Heart right ventricle (tissue), 16 donors: ENCODE measurements at regions not wholly inside any gene's neighbourhood (a gene's known extent, or its start where the extent isn't known, plus 50 kb on each side); places are given as distances from the start of the nearest gene placed in this dataset.

Experiments
- ATAC-seq, 8 donors: fragments of 200-7000 bp; cut with Tn5 transposase; one replicate each; pipeline ENCODE4 v1.9.1; 2020; ENCODE audit warnings: mild to moderate bottlenecking in 8 of 8, moderate library complexity in 8 of 8, moderate number of reproducible peaks in 1 of 8
- DNase-seq, 2 donors: peaks; one replicate each; pipeline ENCODE4 v3.0.0-alpha.2; 2020
- H3K27ac ChIP-seq, 10 donors: fragments of 200-600 bp; sonication (generic) in 2 of 10; one replicate each; pipeline versions ENCODE4 v1.5.0 to v1.8.0; 2020 to 2022; ENCODE audit warnings: mild to moderate bottlenecking in 3 of 10
- H3K27me3 ChIP-seq, 7 donors: fragments of 200-600 bp; one replicate each; pipeline ENCODE4 v1.8.0; 2021 to 2022; ENCODE audit warnings: mild to moderate bottlenecking in 2 of 7
- H3K36me3 ChIP-seq, 9 donors: fragments of 200-600 bp; sonication (generic) in 1 of 9; one replicate each; pipeline versions ENCODE4 v1.5.0 to v1.8.0; 2020 to 2022; ENCODE audit warnings: mild to moderate bottlenecking in 2 of 9
- H3K4me1 ChIP-seq, 9 donors: fragments of 200-600 bp; sonication (generic) in 1 of 9; one replicate each; pipeline versions ENCODE4 v1.5.0 to v1.8.0; 2020 to 2022; ENCODE audit warnings: mild to moderate bottlenecking in 4 of 9
- H3K4me3 ChIP-seq, 10 donors: fragments of 200-600 bp; sonication (generic) in 2 of 10; one replicate each; pipeline versions ENCODE4 v1.5.0 to v1.8.0; 2020 to 2022; ENCODE audit warnings: mild to moderate bottlenecking in 7 of 10, moderate library complexity in 2 of 10
- H3K9me3 ChIP-seq, 11 donors: fragments of 200-600 bp in 10 of 11; sonication (generic) in 2 of 11; one replicate each; pipeline versions ENCODE4 v1.5.0 to v1.8.0; 2013 to 2022; ENCODE audit warnings: mild to moderate bottlenecking in 2 of 11, control low read depth in 1 of 11, moderate library complexity in 1 of 11
- WGBS, 2 donors: extraction: QIAGEN DNeasy Blood & Tissue Kit; methylation state at CpG; one replicate each; pipeline ENCODE4 v1.1.7; 2013; ENCODE audit warnings: inconsistent platforms in 1 of 2; 5-methylcytosine and 5-hydroxymethylcytosine counted together
- intact Hi-C, 10 donors: fragments of 100-400 bp; cut with DNase I; formaldehyde crosslinking; loops; one replicate each; pipeline versions ENCODE4 v1.11.1 to v1.14.2; 2022
- TF ChIP-seq, protein P1 (sequence below), 9 donors: fragments of 200-600 bp; sonication (generic) in 2 of 9; IDR thresholded peaks; one replicate each; pipeline versions ENCODE4 v1.5.0 to v1.8.0; 2021 to 2022; ENCODE audit warnings: antibody characterized with exemption in 9 of 9, mild to moderate bottlenecking in 5 of 9, moderate library complexity in 1 of 9
- donor health status: Arrhythmogenic right ventricular cardiomyopathy.
- donor health status: ischemic (EF 13 %, LVEDD 7.1; RV severe dilation, severe dysfunction).
- donor health status: healthy with polysubstance abuse.
- donor health status: DM: no; HTN: yes; CAD: no.
- donor health status: DM: no; HTN: no; CAD: no.
- donor health status: ischemic (EF 25% LVEDD 6.9; RV normal size, moderate dysfunction).
- donor health status: ischemic (EF 25% LVEDD 5.7; RV mildly dilated, moderate dysfunction).
- donor health status: healthy.
- donor health status: DM: yes; HTN: yes; CAD: no.
- donor health status: Ischemic cardiomyopathy.
- donor health status: ischemic (EF 35%, LVEDD 5.7; RV mildly dilated, moderate dysfunction).
- donor health status: nonischemic (EF 11% LVEDD 7.7; RV severe dilation, severe dysfunction).
- donor health status: DM: yes; HTN: yes; CAD: no.
- donor health status: PGD.
- donor health status: ischemic (EF 29% LVEDD 5.4; RV normal size, mild dysfunction).
- donor health status: nonischemic (EF 23%, LVEDD 6.1; RV moderate dilation, normal function).

DNA sequence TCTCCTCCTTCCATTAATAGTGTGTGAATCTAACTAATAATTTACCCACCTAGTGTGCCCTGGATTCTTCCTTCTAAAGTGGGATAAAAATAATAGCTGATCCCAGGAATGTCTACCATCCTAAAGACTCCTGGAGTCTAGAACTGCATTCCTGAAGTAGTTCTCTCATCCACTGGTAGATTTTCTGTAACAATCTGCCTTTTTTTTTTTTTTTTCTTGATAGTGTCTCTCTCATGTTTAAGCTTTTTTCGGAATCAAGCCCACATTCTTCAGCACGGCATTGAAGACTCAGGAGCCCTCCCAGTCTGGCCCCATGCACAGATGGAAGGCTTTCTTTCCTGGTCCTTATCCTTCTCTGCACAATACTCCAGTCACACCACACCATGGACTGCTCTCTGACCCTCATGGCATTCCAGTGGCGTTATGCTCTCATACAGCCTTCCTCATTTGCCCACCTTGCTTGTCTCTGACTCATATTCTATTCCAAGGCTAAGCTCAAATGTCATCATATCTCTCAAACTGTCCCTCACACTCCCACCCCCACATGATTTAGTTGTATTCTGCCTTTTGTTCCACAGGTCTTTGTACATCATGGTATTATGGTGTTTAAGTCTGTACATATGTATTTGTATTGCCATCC is 68.7 kb upstream of the FRY start:
- 74 to 77% methylated on average over 3 of the region's 3 CpGs for WGBS, 2 donors
- ATAC-seq (peak in 4 of 8 donors; percentile 53 to 73 (median 60)), DNase-seq (no peak)
- Histone ChIP-seq H3K4me3 (no peak overlapping the region), H3K9me3 (peaks cover 0 to 8% (median 0%) of the 10 kb centered on the region in 11 donors), H3K4me1 (peaks cover 0 to 42% (median 25%) of the 10 kb centered on the region in 9 donors), H3K36me3 (peaks cover 0 to 9% (median 0%) of the 10 kb centered on the region in 9 donors), H3K27me3 (no peaks in the 10 kb centered on the region), H3K27ac (no peak overlapping the region)
- intact Hi-C loops, result no loop called here
- TF ChIP-seq, protein P1, sequence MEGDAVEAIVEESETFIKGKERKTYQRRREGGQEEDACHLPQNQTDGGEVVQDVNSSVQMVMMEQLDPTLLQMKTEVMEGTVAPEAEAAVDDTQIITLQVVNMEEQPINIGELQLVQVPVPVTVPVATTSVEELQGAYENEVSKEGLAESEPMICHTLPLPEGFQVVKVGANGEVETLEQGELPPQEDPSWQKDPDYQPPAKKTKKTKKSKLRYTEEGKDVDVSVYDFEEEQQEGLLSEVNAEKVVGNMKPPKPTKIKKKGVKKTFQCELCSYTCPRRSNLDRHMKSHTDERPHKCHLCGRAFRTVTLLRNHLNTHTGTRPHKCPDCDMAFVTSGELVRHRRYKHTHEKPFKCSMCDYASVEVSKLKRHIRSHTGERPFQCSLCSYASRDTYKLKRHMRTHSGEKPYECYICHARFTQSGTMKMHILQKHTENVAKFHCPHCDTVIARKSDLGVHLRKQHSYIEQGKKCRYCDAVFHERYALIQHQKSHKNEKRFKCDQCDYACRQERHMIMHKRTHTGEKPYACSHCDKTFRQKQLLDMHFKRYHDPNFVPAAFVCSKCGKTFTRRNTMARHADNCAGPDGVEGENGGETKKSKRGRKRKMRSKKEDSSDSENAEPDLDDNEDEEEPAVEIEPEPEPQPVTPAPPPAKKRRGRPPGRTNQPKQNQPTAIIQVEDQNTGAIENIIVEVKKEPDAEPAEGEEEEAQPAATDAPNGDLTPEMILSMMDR (IDR thresholded peaks at IDR 0.05), result no peak

DNA sequence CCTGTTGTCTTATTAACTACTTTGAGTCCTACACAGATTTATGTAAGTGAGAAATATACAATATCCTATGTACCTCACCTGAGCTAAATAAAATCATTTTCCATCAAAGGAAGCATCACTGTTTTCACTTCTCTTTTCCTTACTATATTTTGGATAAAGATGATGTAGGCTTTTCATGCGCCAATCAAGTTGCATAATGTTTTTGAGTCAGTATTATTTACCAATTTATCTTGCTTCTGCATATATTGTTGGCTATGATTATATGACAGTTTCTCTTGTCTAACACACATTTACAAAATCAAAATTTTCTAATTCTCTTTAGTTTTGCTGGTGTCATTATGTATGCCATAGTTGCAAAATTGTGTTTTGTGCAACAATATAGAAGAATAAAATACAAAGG is 67.9 kb upstream of the FRY start:
- WGBS, 2 donors, result 93 to 96% methylated on average over 1 of the region's 1 CpG
- intact Hi-C loops, result no loop called here

DNA sequence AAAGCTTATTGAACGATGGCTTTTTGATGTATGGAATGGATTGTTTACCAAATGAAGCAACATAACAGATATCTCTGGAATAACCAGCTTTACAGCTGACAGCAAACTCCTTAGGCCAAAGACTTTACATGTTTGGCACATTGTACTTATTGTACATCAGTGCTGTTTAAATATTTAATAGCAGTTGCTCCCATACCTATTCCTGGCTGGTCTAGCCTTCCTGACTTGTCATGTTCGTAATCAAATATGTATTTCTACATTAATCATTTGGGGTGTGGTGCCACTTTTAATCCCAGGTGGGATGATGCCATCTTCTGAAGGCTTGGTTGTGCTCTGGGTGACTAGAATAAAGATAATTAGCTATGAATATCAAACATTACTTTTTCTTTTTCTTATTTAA is 67.4 kb upstream of the FRY start:
- intact Hi-C loops, result no loop called here

More for the DNA sequence above, 67.9 kb upstream of the FRY start:
- ATAC-seq (no peak), DNase-seq (no peak)
- Histone ChIP-seq H3K4me1 (peaks cover 0 to 50% (median 33%) of the 10 kb centered on the region in 9 donors), H3K9me3 (peaks cover 0 to 5% (median 0%) of the 10 kb centered on the region in 11 donors), H3K36me3 (peaks cover 0 to 9% (median 0%) of the 10 kb centered on the region in 9 donors), H3K27ac (no peak overlapping the region), H3K27me3 (no peaks in the 10 kb centered on the region), H3K4me3 (no peak overlapping the region)
- TF ChIP-seq, protein P1 (IDR thresholded peaks at IDR 0.05), result no peak

DNA sequence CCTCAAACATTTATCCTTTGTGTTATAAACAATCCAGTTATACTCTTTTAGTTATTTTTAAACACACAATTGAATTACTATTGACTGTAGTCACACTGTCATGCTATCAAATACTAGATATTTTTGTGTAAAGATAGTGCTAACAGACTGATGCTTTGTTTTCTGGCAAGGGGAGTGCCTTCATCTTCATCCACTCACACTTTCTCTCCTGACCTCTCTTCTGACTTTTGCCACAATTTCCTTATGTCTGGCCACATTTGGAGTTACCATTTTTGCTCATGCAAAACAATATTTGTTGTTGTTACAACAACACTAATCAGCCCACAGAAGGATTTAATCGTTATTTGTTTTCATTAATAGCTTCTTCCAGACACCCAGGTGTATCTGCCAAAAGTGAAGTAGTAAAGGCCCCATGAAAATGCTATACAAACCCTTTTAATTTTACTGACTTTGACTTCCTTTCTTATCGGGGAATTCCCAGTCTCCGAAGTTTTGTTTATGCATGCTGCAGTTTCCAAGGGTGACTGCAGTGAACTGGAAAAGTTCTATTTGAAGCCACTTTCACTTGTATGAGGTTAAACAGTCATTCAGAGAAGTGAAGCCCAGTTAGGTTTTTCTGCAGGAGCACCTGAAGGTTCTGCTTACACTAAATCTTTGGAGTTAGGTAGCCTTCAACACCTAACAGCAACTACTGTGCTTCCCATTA is 66.1 kb upstream of the FRY start:
- H3K9me3 ChIP-seq, result peaks cover 0 to 5% (median 0%) of the 10 kb centered on the region in 11 donors
- H3K4me1 ChIP-seq, result peaks cover 0 to 67% (median 50%) of the 10 kb centered on the region in 9 donors
- 17 to 22% methylated on average over 3 of the region's 3 CpGs for WGBS, 2 donors
- no peaks in the 10 kb centered on the region for H3K27me3 ChIP-seq
- TF ChIP-seq, protein P1 (IDR thresholded peaks at IDR 0.05), result no peak
- DNase-seq (no peak), ATAC-seq (peak in 5 of 8 donors; percentile 48 to 60 (median 51))
- H3K4me3 ChIP-seq, result no peak overlapping the region
- no peaks in the 10 kb centered on the region for H3K36me3 ChIP-seq
- intact Hi-C loops, result loop anchor here in 1 of 10 donors (5.0 kb wide), 1 partner anchor 53 kb away; no protein-coding TSS in a partner anchor
- H3K27ac ChIP-seq, result peak overlapping the region in 4 of 10 donors; percentile 19 to 43 (median 36)

More for the DNA sequence above, 67.4 kb upstream of the FRY start:
- Histone ChIP-seq H3K27me3 (no peaks in the 10 kb centered on the region), H3K27ac (no peak overlapping the region), H3K4me3 (no peak overlapping the region), H3K9me3 (peaks cover 0 to 5% (median 0%) of the 10 kb centered on the region in 11 donors), H3K36me3 (peaks cover 0 to 8% (median 0%) of the 10 kb centered on the region in 9 donors), H3K4me1 (peaks cover 0 to 54% (median 39%) of the 10 kb centered on the region in 9 donors)
- no peak for DNase-seq
- WGBS, 2 donors, result 90 to 91% methylated on average over 2 of the region's 2 CpGs
- no peak for ATAC-seq
- TF ChIP-seq, protein P1 (IDR thresholded peaks at IDR 0.05), result no peak
